Activated CD4-positive, alpha-beta T cell treated with anti-CD3 and anti-CD28 coated beads, Interleukin-2, amount 10 ng/mL, durations not matched to agents 24 days and 14 days (primary cell): ENCODE measurements at regions not wholly inside any gene's neighbourhood (a gene's known extent, or its start where the extent isn't known, plus 50 kb on each side); places are given as distances from the start of the nearest gene placed in this dataset.

Source experiments
- DNase-seq: peaks from one replicate; pipeline ENCODE4 v3.0.0; 2022
- H3K27ac Mint-ChIP-seq: one replicate; pipeline ENCODE4 v1.8.0; 2022; ENCODE audit warnings: mild to moderate bottlenecking, mixed read lengths
- H3K27me3 Mint-ChIP-seq: one replicate; pipeline ENCODE4 v1.8.0; 2022; ENCODE audit warnings: mixed read lengths
- H3K36me3 Mint-ChIP-seq: one replicate; pipeline ENCODE4 v1.8.0; 2022; ENCODE audit warnings: low read depth, mild to moderate bottlenecking, mixed read lengths
- H3K4me1 Mint-ChIP-seq: one replicate; pipeline ENCODE4 v1.8.0; 2021; ENCODE audit warnings: mixed read lengths
- H3K4me3 Mint-ChIP-seq: one replicate; pipeline ENCODE4 v1.8.0; 2022; ENCODE audit warnings: mild to moderate bottlenecking, moderate library complexity, mixed read lengths
- H3K9me3 Mint-ChIP-seq: one replicate; pipeline ENCODE4 v1.8.0; 2021; ENCODE audit warnings: mixed read lengths
- intact Hi-C: fragments of 100-400 bp; cut with micrococcal nuclease; formaldehyde crosslinking; loops from one replicate; pipeline ENCODE4 v1.15.1; 2023

- H3K4me3 Mint-ChIP-seq = no peak overlapping the region
- no peak for DNase-seq
- H3K27me3 Mint-ChIP-seq = peaks cover 8% of the 10 kb centered on the region
- intact Hi-C loops = no loop called here
- H3K27ac Mint-ChIP-seq = no peak overlapping the region
- H3K4me1 Mint-ChIP-seq = no peaks in the 10 kb centered on the region
- no peaks in the 10 kb centered on the region for H3K36me3 Mint-ChIP-seq
- H3K9me3 Mint-ChIP-seq = no peaks in the 10 kb centered on the region
Observed at GRCh38 chr11:33624083-33624482, 76.5 kb downstream of the C11orf91 start.

- H3K36me3 Mint-ChIP-seq = no peaks in the 10 kb centered on the region
- H3K27me3 Mint-ChIP-seq = peaks cover 8% of the 10 kb centered on the region
- H3K4me1 Mint-ChIP-seq = no peaks in the 10 kb centered on the region
- H3K4me3 Mint-ChIP-seq = no peak overlapping the region
- DNase-seq = no peak
- intact Hi-C loops = no loop called here
- no peak overlapping the region for H3K27ac Mint-ChIP-seq
- H3K9me3 Mint-ChIP-seq = no peaks in the 10 kb centered on the region
Observed at GRCh38 chr11:33622806-33623205, 77.8 kb downstream of the C11orf91 start.

GRCh38 chr11:33622186-33622585, 78.4 kb downstream of the C11orf91 start:
- H3K4me3 Mint-ChIP-seq = no peak overlapping the region
- no peak overlapping the region for H3K27ac Mint-ChIP-seq
- intact Hi-C loops = no loop called here
- no peaks in the 10 kb centered on the region for H3K36me3 Mint-ChIP-seq
- no peaks in the 10 kb centered on the region for H3K4me1 Mint-ChIP-seq
- no peaks in the 10 kb centered on the region for H3K9me3 Mint-ChIP-seq
- H3K27me3 Mint-ChIP-seq = peaks cover 8% of the 10 kb centered on the region
- no peak for DNase-seq

GRCh38 chr11:33620423-33621171, 80.0 kb downstream of the C11orf91 start:
- Mint-ChIP-seq H3K27ac (no peak overlapping the region), H3K27me3 (peaks cover 8% of the 10 kb centered on the region), H3K9me3 (no peaks in the 10 kb centered on the region), H3K36me3 (no peaks in the 10 kb centered on the region), H3K4me3 (no peak overlapping the region), H3K4me1 (no peaks in the 10 kb centered on the region)
- DNase-seq = no peak
- intact Hi-C loops = no loop called here

- Mint-ChIP-seq H3K4me1 (no peaks in the 10 kb centered on the region), H3K4me3 (no peak overlapping the region)
Observed at GRCh38 chr11:33618956-33619355, 81.7 kb downstream of the C11orf91 start.

GRCh38 chr11:33618351-33618710, 82.3 kb downstream of the C11orf91 start:
- H3K36me3 Mint-ChIP-seq = no peaks in the 10 kb centered on the region
- H3K4me3 Mint-ChIP-seq = no peak overlapping the region
- peaks cover 8% of the 10 kb centered on the region for H3K27me3 Mint-ChIP-seq
- no peaks in the 10 kb centered on the region for H3K4me1 Mint-ChIP-seq
- DNase-seq = no peak
- no peak overlapping the region for H3K27ac Mint-ChIP-seq
- H3K9me3 Mint-ChIP-seq = no peaks in the 10 kb centered on the region
- intact Hi-C loops = no loop called here

More at GRCh38 chr11:33618956-33619355, 81.7 kb downstream of the C11orf91 start:
- intact Hi-C loops = no loop called here
- H3K9me3 Mint-ChIP-seq = no peaks in the 10 kb centered on the region
- H3K27ac Mint-ChIP-seq = no peak overlapping the region
- no peaks in the 10 kb centered on the region for H3K36me3 Mint-ChIP-seq
- DNase-seq = no peak
- peaks cover 8% of the 10 kb centered on the region for H3K27me3 Mint-ChIP-seq

GRCh38 chr11:33617672-33618350, 82.8 kb downstream of the C11orf91 start:
- peaks cover 8% of the 10 kb centered on the region for H3K27me3 Mint-ChIP-seq
- H3K9me3 Mint-ChIP-seq = no peaks in the 10 kb centered on the region
- no peak overlapping the region for H3K4me3 Mint-ChIP-seq
- no peak for DNase-seq
- intact Hi-C loops = no loop called here
- no peaks in the 10 kb centered on the region for H3K36me3 Mint-ChIP-seq
- H3K27ac Mint-ChIP-seq = no peak overlapping the region
- no peaks in the 10 kb centered on the region for H3K4me1 Mint-ChIP-seq

GRCh38 chr11:33616552-33616951, 84.1 kb downstream of the C11orf91 start:
- Mint-ChIP-seq H3K27me3 (peaks cover 8% of the 10 kb centered on the region), H3K36me3 (no peaks in the 10 kb centered on the region), H3K4me1 (no peaks in the 10 kb centered on the region), H3K4me3 (no peak overlapping the region), H3K9me3 (no peaks in the 10 kb centered on the region), H3K27ac (no peak overlapping the region)
- no peak for DNase-seq
- intact Hi-C loops = no loop called here

GRCh38 chr11:33615751-33616150, 84.9 kb downstream of the C11orf91 start:
- Mint-ChIP-seq H3K27ac (no peak overlapping the region), H3K4me3 (no peak overlapping the region), H3K27me3 (peaks cover 10% of the 10 kb centered on the region), H3K36me3 (no peaks in the 10 kb centered on the region), H3K4me1 (no peaks in the 10 kb centered on the region), H3K9me3 (no peaks in the 10 kb centered on the region)
- intact Hi-C loops = no loop called here
- DNase-seq = no peak

GRCh38 chr11:33613404-33613803, 87.2 kb downstream of the C11orf91 start:
- H3K4me1 Mint-ChIP-seq = no peaks in the 10 kb centered on the region
- no peak overlapping the region for H3K4me3 Mint-ChIP-seq
- peaks cover 5% of the 10 kb centered on the region for H3K27me3 Mint-ChIP-seq
- no peak for DNase-seq
- intact Hi-C loops = no loop called here
- no peak overlapping the region for H3K27ac Mint-ChIP-seq
- H3K36me3 Mint-ChIP-seq = no peaks in the 10 kb centered on the region
- no peaks in the 10 kb centered on the region for H3K9me3 Mint-ChIP-seq

- intact Hi-C loops = no loop called here
Observed at GRCh38 chr11:33610903-33611302, 89.7 kb downstream of the C11orf91 start.

GRCh38 chr11:33608386-33608785, 92.2 kb downstream of the C11orf91 start:
- Mint-ChIP-seq H3K27ac (no peak overlapping the region), H3K36me3 (no peaks in the 10 kb centered on the region), H3K4me3 (no peak overlapping the region), H3K9me3 (no peaks in the 10 kb centered on the region), H3K4me1 (no peaks in the 10 kb centered on the region), H3K27me3 (peaks cover 7% of the 10 kb centered on the region)
- intact Hi-C loops = no loop called here
- DNase-seq = no peak

More at GRCh38 chr11:33610903-33611302, 89.7 kb downstream of the C11orf91 start:
- H3K36me3 Mint-ChIP-seq = no peaks in the 10 kb centered on the region
- H3K27ac Mint-ChIP-seq = no peak overlapping the region
- H3K4me3 Mint-ChIP-seq = no peak overlapping the region
- H3K4me1 Mint-ChIP-seq = no peaks in the 10 kb centered on the region
- H3K27me3 Mint-ChIP-seq = peaks cover 5% of the 10 kb centered on the region
- DNase-seq = no peak
- H3K9me3 Mint-ChIP-seq = no peaks in the 10 kb centered on the region

GRCh38 chr11:33606762-33607161, 93.9 kb downstream of the C11orf91 start:
- Mint-ChIP-seq H3K4me3 (no peak overlapping the region), H3K36me3 (no peaks in the 10 kb centered on the region), H3K27ac (no peak overlapping the region), H3K27me3 (peaks cover 9% of the 10 kb centered on the region), H3K4me1 (no peaks in the 10 kb centered on the region), H3K9me3 (no peaks in the 10 kb centered on the region)
- DNase-seq = no peak
- intact Hi-C loops = no loop called here

- no peak for DNase-seq
- Mint-ChIP-seq H3K9me3 (no peaks in the 10 kb centered on the region), H3K27ac (no peak overlapping the region), H3K4me3 (no peak overlapping the region), H3K36me3 (no peaks in the 10 kb centered on the region), H3K27me3 (peaks cover 8% of the 10 kb centered on the region), H3K4me1 (no peaks in the 10 kb centered on the region)
- intact Hi-C loops = no loop called here
Observed at GRCh38 chr11:33605703-33606102, 94.9 kb downstream of the C11orf91 start.
